C1 segment of cervical spinal cord (tissue), 14 donors: ENCODE measurements at regions not wholly inside any gene's neighbourhood (a gene's known extent, or its start where the extent isn't known, plus 50 kb on each side); places are given as distances from the start of the nearest gene placed in this dataset.

Experiments used
- DNase-seq, 14 donors: peaks; one replicate each; lab custom pipeline; 2025; lab: John Stamatoyannopoulos, UW

DNA sequence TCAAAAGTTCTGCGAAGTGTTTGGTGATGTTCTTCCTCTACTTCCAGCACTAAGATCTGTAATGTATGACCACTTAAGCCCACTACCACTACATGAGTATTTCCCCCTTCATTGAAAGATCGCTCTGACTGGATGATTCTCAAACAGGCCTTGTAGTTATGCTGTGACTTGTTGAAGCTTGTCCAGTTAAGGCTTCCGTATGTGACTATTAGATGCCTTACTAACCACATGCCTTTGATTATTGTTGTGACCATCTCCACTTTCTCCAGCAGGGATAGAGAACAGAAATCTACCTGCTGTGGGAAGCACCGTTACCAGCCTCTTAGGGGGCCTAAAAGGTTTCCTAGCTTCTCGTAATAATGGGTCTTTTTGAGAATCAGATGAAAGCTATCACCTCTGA, 81.1 kb downstream of the NOC3L start:
- no peak for DNase-seq

DNA sequence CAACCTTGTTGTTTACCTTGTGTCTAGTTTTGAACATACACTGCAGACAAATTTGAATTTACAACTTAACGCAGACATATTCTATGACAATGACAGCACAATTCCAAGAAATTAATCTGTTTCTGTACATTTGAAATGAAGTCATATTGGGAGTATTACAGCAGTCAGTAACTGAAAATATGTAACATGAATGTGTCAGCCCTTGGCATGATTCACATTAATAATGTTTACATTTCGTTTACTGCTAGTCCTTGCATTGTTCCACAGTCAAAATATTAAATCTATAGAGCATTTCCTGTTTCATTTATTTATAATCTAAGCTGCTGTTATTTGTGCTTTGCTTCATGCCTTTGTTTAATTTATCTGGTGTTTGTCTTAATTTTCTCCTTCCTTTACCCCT, 80.4 kb downstream of the NOC3L start:
- DNase-seq = no peak
